ENCODE measurements at regions not wholly inside any gene's neighbourhood (a gene's known extent, or its start where the extent isn't known, plus 50 kb on each side); places are given as distances from the start of the nearest gene placed in this dataset.
"Not testable (repeated sequence)": the region's sequence is repeated elsewhere in the genome, so short reads cannot be mapped to it uniquely, and the experiment has no call there.

DNA sequence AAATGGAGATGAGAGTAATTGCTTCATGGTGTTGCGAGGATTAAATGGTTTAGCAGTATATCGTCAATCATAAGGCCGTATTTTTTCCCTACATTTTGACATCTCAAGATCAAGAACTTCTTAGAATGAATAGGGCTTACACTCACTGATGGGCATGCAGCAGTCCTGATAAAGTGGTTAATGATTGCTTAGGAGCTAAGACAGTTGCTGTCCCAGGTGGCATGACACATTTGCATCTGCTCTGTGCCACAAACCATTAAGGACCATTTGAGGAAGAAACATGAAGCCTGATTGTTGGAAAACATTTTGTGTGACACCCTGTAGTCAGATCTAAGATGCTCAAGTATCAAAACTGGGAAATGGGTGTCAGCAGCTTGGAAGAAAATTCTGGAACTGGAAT lies 81.0 kb upstream of the SGIP1 start:
- DNase-seq (ENCODE audit: extremely low spot score, insufficient read length, low read depth) (no peak), FAIRE-seq (no peak)

DNA sequence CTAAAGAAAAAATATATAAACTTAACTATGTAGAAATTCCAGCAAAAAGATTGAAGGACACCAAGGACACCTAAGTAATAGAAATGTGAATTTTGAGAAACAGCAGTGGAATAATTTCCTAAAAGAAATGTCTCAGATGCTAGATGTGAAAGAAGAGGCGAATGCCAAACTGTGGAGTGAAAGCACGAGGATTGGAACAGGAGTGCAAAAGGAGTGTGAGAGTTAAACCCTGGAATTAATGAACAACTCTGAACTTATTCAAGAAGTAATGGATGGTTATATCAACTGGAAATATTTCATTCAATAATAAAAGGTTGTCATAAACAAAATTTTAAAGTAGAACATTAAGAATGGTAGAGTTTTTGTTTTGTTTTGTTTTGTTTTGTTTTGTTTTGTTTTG lies 78.5 kb upstream of the SGIP1 start:
- DNase-seq (ENCODE audit: extremely low spot score, insufficient read length, low read depth) (no peak), FAIRE-seq (no peak)

GRCh38 chr1:66460776-66461175 lies 73.2 kb upstream of the SGIP1 start:
- FAIRE-seq = no peak
- DNase-seq (ENCODE audit: extremely low spot score, insufficient read length, low read depth) = no peak

- DNase-seq (ENCODE audit: extremely low spot score, insufficient read length, low read depth) = no peak
- FAIRE-seq = no peak
These were observed 71.6 kb upstream of the SGIP1 start for GRCh38 chr1:66462313-66462712.

GRCh38 chr1:66464351-66464750 lies 69.6 kb upstream of the SGIP1 start:
- FAIRE-seq = no peak
- DNase-seq (ENCODE audit: extremely low spot score, insufficient read length, low read depth) = no peak

GRCh38 chr1:66464802-66465201 lies 69.2 kb upstream of the SGIP1 start:
- DNase-seq (ENCODE audit: extremely low spot score, insufficient read length, low read depth) = no peak

DNA sequence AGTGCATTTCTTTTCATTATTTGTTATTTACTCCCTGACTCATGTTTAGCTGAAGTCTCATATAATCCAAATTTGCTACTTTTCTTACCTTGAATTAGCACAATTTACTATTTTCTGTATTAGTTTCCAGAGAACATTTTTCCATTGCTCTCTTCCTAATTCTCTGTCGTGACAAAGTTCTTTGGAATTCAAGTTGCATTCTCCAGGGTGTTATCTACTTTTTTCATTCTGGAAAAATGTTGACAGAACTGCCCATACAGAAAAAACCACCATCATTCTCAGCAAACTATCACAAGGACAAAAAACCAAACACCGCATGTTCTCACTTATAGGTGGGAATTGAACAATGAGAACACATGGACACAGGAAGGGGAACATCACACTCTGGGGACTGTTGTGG lies 67.3 kb upstream of the SGIP1 start:
- not testable (repeated sequence) for FAIRE-seq; DNase-seq (ENCODE audit: extremely low spot score, insufficient read length, low read depth)

More at GRCh38 chr1:66464802-66465201, 69.2 kb upstream of the SGIP1 start:
- FAIRE-seq = no peak

GRCh38 chr1:66468722-66469121 lies 65.2 kb upstream of the SGIP1 start:
- no peak for FAIRE-seq
- DNase-seq (ENCODE audit: extremely low spot score, insufficient read length, low read depth) = no peak

DNA sequence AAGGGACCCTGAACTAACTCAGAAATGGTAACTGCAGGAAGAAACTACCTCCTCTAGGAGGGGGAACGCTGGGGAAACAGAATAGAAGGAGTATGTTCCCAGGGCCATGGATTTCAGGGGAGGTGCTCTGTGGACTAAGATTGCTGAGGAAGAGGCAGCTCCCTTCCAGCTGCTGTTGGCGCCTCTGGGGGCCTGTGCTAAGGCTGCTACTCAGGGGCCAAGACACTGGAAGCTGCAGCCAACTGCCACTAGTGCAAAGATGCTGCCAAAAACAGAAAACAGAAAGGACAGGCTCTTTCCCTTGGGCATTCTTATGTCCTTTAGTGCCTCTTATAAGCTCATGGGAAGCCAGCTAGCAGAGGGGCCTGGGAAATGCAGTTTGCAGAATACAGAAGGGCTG lies 58.0 kb upstream of the SGIP1 start:
- no peak for DNase-seq (ENCODE audit: extremely low spot score, insufficient read length, low read depth)
- FAIRE-seq = no peak

- no peak for DNase-seq (ENCODE audit: extremely low spot score, insufficient read length, low read depth)
- FAIRE-seq = no peak
These were observed 57.2 kb upstream of the SGIP1 start for GRCh38 chr1:66476774-66477173.

DNA sequence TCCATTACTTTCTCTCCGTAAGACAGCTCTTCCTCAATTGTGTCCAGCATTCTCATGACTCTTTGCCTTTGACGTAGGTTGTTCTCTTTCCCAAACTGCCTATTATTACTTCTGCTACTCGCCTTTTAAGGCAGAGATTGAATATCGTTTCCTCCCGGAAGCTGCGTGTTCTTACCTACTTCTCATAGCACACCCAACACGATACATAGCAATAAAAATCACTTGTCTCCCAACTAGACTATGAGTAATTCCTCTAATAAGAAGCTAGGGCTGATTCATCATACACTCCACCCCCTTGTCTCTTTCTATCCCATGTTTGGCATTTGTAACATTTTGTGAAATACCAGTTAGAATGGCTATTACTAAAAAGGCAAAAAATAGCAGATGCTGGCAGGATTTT lies 55.8 kb upstream of the SGIP1 start:
- DNase-seq (ENCODE audit: extremely low spot score, insufficient read length, low read depth) = no peak
- no peak for FAIRE-seq

GRCh38 chr1:66480162-66480561 lies 53.8 kb upstream of the SGIP1 start:
- FAIRE-seq = no peak
- DNase-seq (ENCODE audit: extremely low spot score, insufficient read length, low read depth) = no peak

- not testable (repeated sequence) for DNase-seq (ENCODE audit: extremely low spot score, insufficient read length, low read depth); FAIRE-seq
These were observed 52.7 kb upstream of the SGIP1 start for GRCh38 chr1:66481215-66481614.
